Gastrocnemius medialis (tissue), 4 donors: ENCODE measurements at regions not wholly inside any gene's neighbourhood (a gene's known extent, or its start where the extent isn't known, plus 50 kb on each side); places are given as distances from the start of the nearest gene placed in this dataset.

Experiments used
- CTCF ChIP-seq, 5 experiments: fragments of 450-650 bp in 3 of 5; fragments of 200-600 bp in 2 of 5; sonication (generic) in 2 of 5; IDR thresholded peaks in 4 of 5; conservative IDR thresholded peaks in 1 of 5; 1 replicate in 4 of 5; 2 replicates in 1 of 5; pipeline ENCODE4 v1.5.1; 2016 to 2019; ENCODE audit warnings: antibody characterized with exemption in 5 of 5, mild to moderate bottlenecking in 3 of 5, moderate library complexity in 3 of 5
- POLR2A ChIP-seq, 2 donors: fragments of 450-650 bp; IDR thresholded peaks; one replicate each; pipeline ENCODE4 v1.6.1; 2017; ENCODE audit warnings: antibody characterized with exemption in 2 of 2, mild to moderate bottlenecking in 2 of 2, moderate library complexity in 2 of 2

- TF ChIP-seq CTCF (IDR thresholded peaks at IDR 0.05 in 4 of 5, conservative IDR thresholded peaks at IDR 0.05 in 1 of 5) (no peak), POLR2A (IDR thresholded peaks at IDR 0.05) (no peak)
These were observed 333.9 kb downstream of the DIRAS2 start for GRCh38 chr9:90308691-90309090.
